Choroid plexus epithelial cell (primary cell): ENCODE measurements at regions not wholly inside any gene's neighbourhood (a gene's known extent, or its start where the extent isn't known, plus 50 kb on each side); places are given as distances from the start of the nearest gene placed in this dataset.

Experiments used
- DNase-seq: peaks from one replicate; pipeline ENCODE4 v3.0.0-alpha.2; 2010; ENCODE audit warnings: low read depth
- H3K4me3 ChIP-seq: 2 replicates; pipeline ENCODE4 v1.5.1; 2011; ENCODE audit warnings: low read depth, mild to moderate bottlenecking, control low read depth, low read length, moderate library complexity
- TF ChIP-seq, protein P1 (sequence below): conservative IDR thresholded peaks from 2 replicates; pipeline ENCODE4 v1.5.1; 2011; ENCODE audit warnings: low read depth, mild to moderate bottlenecking, control low read depth, inconsistent platforms, low read length, moderate library complexity

DNA sequence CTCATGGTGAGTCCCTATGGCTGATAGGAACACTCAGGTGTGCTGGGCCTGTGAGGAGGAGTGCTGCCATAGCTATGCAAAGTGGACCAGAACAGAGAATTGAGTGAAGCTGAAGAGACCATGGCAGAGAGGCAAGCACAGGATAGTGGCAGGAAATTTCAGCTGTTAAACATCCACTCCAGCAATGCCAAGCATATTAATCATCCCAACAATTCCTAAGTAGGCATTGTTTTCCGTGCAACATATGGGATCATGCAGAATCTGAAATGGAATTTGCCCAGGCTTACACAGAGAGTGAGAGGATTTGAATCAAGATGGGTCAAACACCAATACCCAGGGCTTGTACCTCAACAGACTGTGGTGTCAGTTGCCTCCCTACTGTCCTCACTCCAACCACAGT, 582.6 kb upstream of the UBE2E2 start:
- DNase-seq, result no peak
- no peak overlapping the region for H3K4me3 ChIP-seq
- TF ChIP-seq, protein P1, sequence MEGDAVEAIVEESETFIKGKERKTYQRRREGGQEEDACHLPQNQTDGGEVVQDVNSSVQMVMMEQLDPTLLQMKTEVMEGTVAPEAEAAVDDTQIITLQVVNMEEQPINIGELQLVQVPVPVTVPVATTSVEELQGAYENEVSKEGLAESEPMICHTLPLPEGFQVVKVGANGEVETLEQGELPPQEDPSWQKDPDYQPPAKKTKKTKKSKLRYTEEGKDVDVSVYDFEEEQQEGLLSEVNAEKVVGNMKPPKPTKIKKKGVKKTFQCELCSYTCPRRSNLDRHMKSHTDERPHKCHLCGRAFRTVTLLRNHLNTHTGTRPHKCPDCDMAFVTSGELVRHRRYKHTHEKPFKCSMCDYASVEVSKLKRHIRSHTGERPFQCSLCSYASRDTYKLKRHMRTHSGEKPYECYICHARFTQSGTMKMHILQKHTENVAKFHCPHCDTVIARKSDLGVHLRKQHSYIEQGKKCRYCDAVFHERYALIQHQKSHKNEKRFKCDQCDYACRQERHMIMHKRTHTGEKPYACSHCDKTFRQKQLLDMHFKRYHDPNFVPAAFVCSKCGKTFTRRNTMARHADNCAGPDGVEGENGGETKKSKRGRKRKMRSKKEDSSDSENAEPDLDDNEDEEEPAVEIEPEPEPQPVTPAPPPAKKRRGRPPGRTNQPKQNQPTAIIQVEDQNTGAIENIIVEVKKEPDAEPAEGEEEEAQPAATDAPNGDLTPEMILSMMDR, result no peak

DNA sequence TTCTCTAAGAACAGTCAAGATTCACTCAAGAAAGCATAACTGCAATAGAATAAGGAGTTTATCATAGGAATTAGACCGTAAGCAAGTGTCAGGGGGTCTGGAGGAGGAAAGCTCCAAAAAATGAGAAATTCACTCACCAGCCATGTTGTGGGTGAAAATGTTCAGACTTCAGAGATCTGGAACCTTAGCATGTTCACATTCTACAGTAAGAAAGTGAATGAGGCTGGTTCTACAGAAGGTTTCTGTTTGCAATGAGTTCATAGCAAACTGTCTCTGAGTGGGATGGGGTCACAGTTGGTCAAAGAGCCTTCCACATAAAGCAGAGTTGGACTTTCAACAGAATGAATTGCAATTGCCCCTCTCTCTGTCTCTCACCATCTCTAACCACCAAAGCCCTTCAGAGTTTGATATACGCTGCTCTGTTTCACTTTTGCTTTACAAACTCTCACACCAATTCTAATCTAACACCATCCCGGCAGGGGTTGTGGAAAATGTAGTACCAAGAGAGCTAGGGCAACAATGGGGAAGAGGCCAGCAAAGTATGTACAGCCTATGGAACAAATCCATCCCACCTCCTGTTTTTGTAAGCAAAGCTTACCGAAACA, 581.8 kb upstream of the UBE2E2 start:
- DNase-seq, result no peak
- TF ChIP-seq, protein P1, result no peak
- no peak overlapping the region for H3K4me3 ChIP-seq

DNA sequence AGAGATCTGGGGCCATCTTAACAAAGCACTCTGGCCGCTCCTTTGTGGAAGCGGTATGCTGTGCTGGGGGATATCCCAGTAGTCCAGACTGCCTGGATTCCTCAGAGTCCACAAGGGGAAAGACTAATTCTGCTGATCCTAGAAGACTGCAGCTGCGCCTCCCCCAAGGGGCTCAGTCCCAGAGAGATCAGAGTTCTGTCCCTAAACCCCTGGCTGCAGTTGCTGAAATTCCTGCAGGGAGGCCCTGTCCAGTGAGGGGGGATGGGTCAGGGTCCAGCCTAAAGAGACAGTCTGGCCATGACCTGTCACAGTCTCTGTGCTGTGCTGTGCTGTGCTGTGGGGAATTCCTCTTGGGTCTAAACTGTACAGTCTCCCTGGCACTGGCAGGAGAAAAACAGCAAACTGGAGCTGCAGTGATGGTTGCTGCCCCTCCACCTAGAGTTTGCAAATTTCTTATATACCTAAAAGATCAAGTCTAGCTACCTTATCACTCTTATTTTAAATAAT, 575.1 kb upstream of the UBE2E2 start:
- TF ChIP-seq, protein P1, result no peak
- no peak overlapping the region for H3K4me3 ChIP-seq
- no peak for DNase-seq

DNA sequence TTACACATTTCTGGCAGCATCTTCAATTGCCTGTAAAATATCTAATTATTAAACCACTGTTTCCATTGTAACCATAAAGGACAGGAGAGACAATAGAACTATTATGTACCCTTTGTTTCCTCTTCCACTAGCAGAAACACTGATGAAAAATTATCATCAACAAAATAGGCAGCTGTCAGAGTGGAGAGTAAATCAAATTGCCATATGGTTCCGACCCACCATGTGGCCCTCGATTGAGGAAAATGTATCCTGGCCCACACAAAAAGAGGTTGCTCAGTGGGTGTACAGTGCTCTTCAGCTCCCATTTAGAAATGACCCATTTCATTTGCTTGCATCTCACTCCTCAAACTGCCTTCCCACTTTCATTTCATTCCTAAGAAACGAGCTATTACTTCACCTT, 570.6 kb upstream of the UBE2E2 start:
- no peak for DNase-seq
- no peak overlapping the region for H3K4me3 ChIP-seq
- TF ChIP-seq, protein P1, result no peak

DNA sequence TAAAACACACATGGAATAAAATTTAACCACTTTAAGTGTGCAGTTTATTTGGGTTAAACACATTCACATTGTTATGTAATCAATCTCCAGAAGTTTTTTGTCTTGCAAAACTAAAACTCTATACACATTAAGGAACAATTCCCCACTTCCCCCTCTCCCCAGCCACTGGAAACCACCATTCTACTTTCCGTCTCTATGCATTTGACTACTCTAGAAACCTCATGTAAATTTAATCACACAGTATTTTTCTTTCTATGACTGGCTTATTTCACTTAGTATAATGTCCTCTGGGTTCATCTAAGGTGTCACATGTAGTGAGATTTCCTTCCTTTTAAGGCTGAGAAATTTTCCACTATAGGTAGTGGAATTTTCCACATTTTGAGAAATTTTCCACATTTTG, 568.7 kb upstream of the UBE2E2 start:
- DNase-seq, result no peak
- H3K4me3 ChIP-seq, result no peak overlapping the region
- TF ChIP-seq, protein P1, result no peak

DNA sequence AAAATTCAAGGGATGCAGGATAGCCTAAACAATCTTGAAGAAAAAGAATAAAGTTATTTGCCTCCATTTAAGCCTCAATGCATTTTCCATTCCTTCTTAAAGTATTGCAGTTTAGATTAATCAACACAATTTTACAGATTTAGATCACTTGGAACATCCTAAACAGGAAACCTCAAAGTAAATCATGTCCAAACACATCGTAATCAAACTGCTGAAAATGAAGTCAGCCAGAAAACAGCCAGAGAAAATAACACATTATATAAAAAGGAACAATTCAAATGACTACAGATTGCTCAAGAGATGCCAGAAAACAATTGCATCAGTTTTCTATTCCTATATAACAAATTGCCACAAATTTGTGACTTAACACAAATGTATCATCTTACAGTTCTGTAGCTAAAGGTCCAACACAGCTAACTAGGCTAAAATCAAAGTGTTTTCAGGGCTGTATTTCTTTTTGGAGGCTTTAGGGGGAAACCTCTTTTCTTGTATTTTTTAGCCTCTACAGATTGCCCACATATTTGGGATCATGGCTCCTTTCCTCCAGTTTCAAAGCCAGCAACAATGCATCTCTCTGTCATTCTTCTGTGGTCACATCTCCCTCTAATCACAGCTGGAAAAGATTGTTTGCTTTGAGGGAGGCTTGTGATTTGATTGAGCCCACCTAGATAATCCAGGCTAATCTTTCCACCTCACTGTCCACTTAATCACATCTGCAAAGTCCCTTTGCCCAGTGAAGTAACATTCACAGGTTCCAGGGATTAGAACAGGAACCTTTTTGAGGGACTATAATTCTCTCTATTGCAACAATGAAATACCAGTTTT, 543.3 kb upstream of the UBE2E2 start:
- DNase-seq, result no peak
- H3K4me3 ChIP-seq, result no peak overlapping the region
- TF ChIP-seq, protein P1, result no peak

DNA sequence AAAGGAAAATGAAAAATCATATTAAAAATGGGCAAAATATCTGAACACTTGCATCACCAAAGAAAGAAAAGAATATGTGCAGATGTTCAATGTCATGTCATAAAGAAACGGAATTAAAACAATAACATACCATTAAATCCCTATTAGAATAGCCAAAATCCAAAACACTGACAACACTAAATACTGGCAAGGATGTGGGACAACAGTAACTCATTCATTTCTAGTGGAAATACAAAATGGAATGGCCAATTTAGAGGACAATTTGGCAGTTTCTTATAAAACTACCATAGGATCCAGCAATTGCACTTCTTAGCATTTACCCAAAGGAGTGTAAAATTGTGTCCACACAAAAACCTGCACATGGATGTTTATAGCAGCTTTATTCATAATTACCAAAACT, 542.5 kb upstream of the UBE2E2 start:
- no peak overlapping the region for H3K4me3 ChIP-seq
- TF ChIP-seq, protein P1, result no peak
- DNase-seq, result no peak
